HEK293 (cell line): ENCODE measurements at regions not wholly inside any gene's neighbourhood (a gene's known extent, or its start where the extent isn't known, plus 50 kb on each side); places are given as distances from the start of the nearest gene placed in this dataset.

Source experiments
- CTCF ChIA-PET: fragments of 350-600 bp; formaldehyde crosslinking; extraction: SDS; loops from one replicate; lab custom pipeline; 2021; ENCODE audit warnings: antibody characterized with exemption; lab: Yijun Ruan, JAX
- POLR2A ChIA-PET: fragments of 300-600 bp; formaldehyde crosslinking; extraction: SDS; loops from one replicate; lab custom pipeline; 2020; ENCODE audit warnings: antibody characterized with exemption, inconsistent platforms; lab: Yijun Ruan, JAX
- H3K27ac ChIP-seq: fragments of 200-500 bp; sonication (Bioruptor generic); 2 replicates; pipeline ENCODE4 v1.5.1; 2014; ENCODE audit warnings: low read depth, low read length, control low read depth, inconsistent platforms; ENCODE audit errors: extremely low read depth
- H3K36me3 ChIP-seq, 2 experiments: fragments of 200-500 bp in 1 of 2; sonication (Bioruptor generic) in 1 of 2; 1 replicate in 1 of 2; 2 replicates in 1 of 2; pipeline ENCODE4 v1.5.1; 2014 to 2017; ENCODE audit warnings: inconsistent platforms in 2 of 2, low read length in 2 of 2; ENCODE audit not compliant: control insufficient read depth in 2 of 2, insufficient read depth in 1 of 2
- H3K4me1 ChIP-seq: fragments of 200-500 bp; sonication (Bioruptor generic); 2 replicates; pipeline ENCODE4 v1.5.1; 2014; ENCODE audit warnings: mild to moderate bottlenecking, low read length, inconsistent platforms; ENCODE audit not compliant: control insufficient read depth, insufficient read depth
- H3K4me3 ChIP-seq: 2 replicates; pipeline ENCODE4 v1.5.1; 2011; ENCODE audit warnings: low read depth, mild to moderate bottlenecking, control low read depth, low read length, moderate library complexity
- H3K9me3 ChIP-seq: fragments of 200-500 bp; sonication (Bioruptor generic); 2 replicates; pipeline ENCODE4 v1.5.1; 2014; ENCODE audit warnings: low read depth, low read length, inconsistent platforms; ENCODE audit not compliant: control insufficient read depth, insufficient read depth
- GLIS2 ChIP-seq: fragments of 450-650 bp; formaldehyde crosslinking; IDR thresholded peaks from 2 replicates; pipeline ENCODE4 v1.5.1; 2016; ENCODE audit warnings: missing biosample characterization, missing genetic modification characterization
- IKZF3 ChIP-seq: fragments of 450-650 bp; IDR thresholded peaks from 2 replicates; pipeline ENCODE4 v1.5.0; 2018; ENCODE audit warnings: missing biosample characterization, mild to moderate bottlenecking, missing genetic modification characterization, moderate library complexity
- ZBTB20 ChIP-seq: fragments of 450-650 bp; formaldehyde crosslinking; IDR thresholded peaks from 2 replicates; pipeline ENCODE4 v1.5.1; 2016; ENCODE audit warnings: missing biosample characterization, missing genetic modification characterization
- ZBTB48 ChIP-seq: fragments of 450-650 bp; formaldehyde crosslinking; IDR thresholded peaks from 2 replicates; pipeline ENCODE4 v1.5.1; 2016; ENCODE audit warnings: missing biosample characterization, missing genetic modification characterization
- ZBTB7A ChIP-seq: fragments of 450-650 bp; formaldehyde crosslinking; IDR thresholded peaks from 2 replicates; pipeline ENCODE4 v1.5.1; 2016; ENCODE audit warnings: low read depth, missing biosample characterization, missing genetic modification characterization
- ZIC2 ChIP-seq: fragments of 450-650 bp; formaldehyde crosslinking; IDR thresholded peaks from 2 replicates; pipeline ENCODE4 v1.5.1; 2016; ENCODE audit warnings: missing biosample characterization, missing genetic modification characterization
- ZNF10 ChIP-seq: fragments of 450-650 bp; formaldehyde crosslinking; IDR thresholded peaks from 2 replicates; pipeline ENCODE4 v1.5.1; 2017; ENCODE audit warnings: missing biosample characterization, missing genetic modification characterization
- ZNF16 ChIP-seq: fragments of 450-650 bp; formaldehyde crosslinking; IDR thresholded peaks from 2 replicates; pipeline ENCODE4 v1.5.1; 2016; ENCODE audit warnings: low read depth, missing biosample characterization, missing genetic modification characterization
- ZNF169 ChIP-seq: fragments of 450-650 bp; formaldehyde crosslinking; IDR thresholded peaks from 2 replicates; pipeline ENCODE4 v1.5.1; 2016; ENCODE audit warnings: missing biosample characterization, missing genetic modification characterization
- ZNF311 ChIP-seq: fragments of 450-650 bp; formaldehyde crosslinking; IDR thresholded peaks from 2 replicates; pipeline ENCODE4 v1.5.1; 2017; ENCODE audit warnings: missing biosample characterization, missing genetic modification characterization, borderline replicate concordance
- ZNF341 ChIP-seq: fragments of 450-650 bp; formaldehyde crosslinking; IDR thresholded peaks from 2 replicates; pipeline ENCODE4; 2016; ENCODE audit warnings: low read depth, missing biosample characterization, missing genetic modification characterization
- ZNF354C ChIP-seq: fragments of 450-650 bp; formaldehyde crosslinking; IDR thresholded peaks from 2 replicates; pipeline ENCODE4 v1.5.1; 2016; ENCODE audit warnings: missing biosample characterization, missing genetic modification characterization, low read depth, borderline replicate concordance
- ZNF362 ChIP-seq: fragments of 450-650 bp; formaldehyde crosslinking; IDR thresholded peaks from 2 replicates; pipeline ENCODE4 v1.5.1; 2016; ENCODE audit warnings: missing biosample characterization, missing genetic modification characterization
- ZNF423 ChIP-seq: fragments of 450-650 bp; formaldehyde crosslinking; IDR thresholded peaks from 2 replicates; pipeline ENCODE4 v1.5.1; 2016; ENCODE audit warnings: missing biosample characterization, missing genetic modification characterization
- ZNF488 ChIP-seq: fragments of 450-650 bp; formaldehyde crosslinking; IDR thresholded peaks from 2 replicates; pipeline ENCODE4 v1.5.1; 2016; ENCODE audit warnings: missing biosample characterization, missing genetic modification characterization
- ZNF530 ChIP-seq: fragments of 450-650 bp; formaldehyde crosslinking; IDR thresholded peaks from 2 replicates; pipeline ENCODE4 v1.5.1; 2016; ENCODE audit warnings: low read depth, missing biosample characterization, missing genetic modification characterization
- ZNF555 ChIP-seq: fragments of 450-650 bp; formaldehyde crosslinking; conservative IDR thresholded peaks from 2 replicates; pipeline ENCODE4 v1.5.1; 2017; ENCODE audit warnings: missing biosample characterization, mild to moderate bottlenecking, missing genetic modification characterization, inconsistent platforms
- ZNF600 ChIP-seq: fragments of 450-650 bp; formaldehyde crosslinking; IDR thresholded peaks from 2 replicates; pipeline ENCODE4 v1.5.1; 2016; ENCODE audit warnings: missing biosample characterization, missing genetic modification characterization
- ZSCAN4 ChIP-seq: fragments of 450-650 bp; formaldehyde crosslinking; IDR thresholded peaks from 2 replicates; pipeline ENCODE4 v1.5.1; 2017; ENCODE audit warnings: missing biosample characterization, missing genetic modification characterization

GRCh38 chr12:124501827-124502226, 65.6 kb downstream of the NCOR2 start:
- POLR2A ChIA-PET, result interaction anchor here (1.2 kb wide), 1 partner anchor 17 kb away, joined by 6 read pairs; no protein-coding TSS in a partner anchor
- no peak overlapping the region for H3K27ac ChIP-seq
- H3K4me1 ChIP-seq, result peaks cover 3% of the 10 kb centered on the region
- no peak overlapping the region for H3K4me3 ChIP-seq
- no peaks in the 10 kb centered on the region for H3K9me3 ChIP-seq
- CTCF ChIA-PET, result interaction anchor here (0.6 to 1.4 kb wide), 3 partner anchors 10 to 95 kb away, joined by 3 to 5 read pairs (median 3); no protein-coding TSS in a partner anchor
- peaks cover 0 to 3% of the 10 kb centered on the region in 2 experiments; a peak in 1 of 3 replicates for H3K36me3 ChIP-seq
- no peak for TF ChIP-seq ZNF311 (tag by site-specific recombination)
- TF ChIP-seq ZBTB7A (tag by site-specific recombination), result no peak
- no peak for TF ChIP-seq ZNF488 (tag by site-specific recombination)
- TF ChIP-seq ZNF341 (tag by site-specific recombination), result peak; percentile 24; the same call in 1 of the 2 replicates

DNA sequence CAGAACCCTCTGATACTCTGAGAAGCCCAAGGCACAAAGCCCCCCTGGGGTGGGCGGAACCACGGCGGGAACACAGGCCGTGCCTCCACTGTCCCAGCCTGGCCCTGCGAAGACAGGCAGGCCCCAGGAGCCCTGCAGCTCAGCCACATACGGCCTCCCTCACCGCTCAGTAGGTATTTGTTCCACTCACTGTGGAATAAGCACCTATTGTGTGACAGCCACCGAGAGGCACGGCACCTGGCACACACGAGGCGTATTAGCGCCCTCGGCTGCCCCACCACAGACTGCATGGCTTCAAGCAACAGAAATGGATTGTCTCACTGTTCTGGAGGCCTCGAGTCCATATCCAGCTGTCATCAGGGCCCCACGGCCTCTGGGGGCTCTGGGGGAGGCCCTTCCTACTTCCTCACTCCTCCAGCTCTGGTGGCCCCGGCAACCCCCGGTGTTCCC, 66.3 kb downstream of the NCOR2 start:
- ChIA-PET POLR2A (interaction anchor here (1.2 to 1.9 kb wide), 2 partner anchors 18 kb away, joined by 4 to 6 read pairs; no protein-coding TSS in a partner anchor), CTCF (interaction anchor here (0.6 to 1.0 kb wide), 3 partner anchors 13 to 465 kb away, joined by 3 to 4 read pairs (median 3); no protein-coding TSS in a partner anchor)
- Histone ChIP-seq H3K36me3 (peaks cover 0 to 3% of the 10 kb centered on the region in 2 experiments; a peak in 1 of 3 replicates), H3K4me1 (peaks cover 2% of the 10 kb centered on the region; the same call in 1 of the 2 replicates), H3K4me3 (no peak overlapping the region), H3K9me3 (no peaks in the 10 kb centered on the region), H3K27ac (no peak overlapping the region)
- TF ChIP-seq ZSCAN4, result 0 out of 2 replicates have a peak, but pooled peaks have one; percentile 16
- TF ChIP-seq ZNF555 (tag by site-specific recombination), result no peak
- peak; percentile 91 for TF ChIP-seq ZNF600
- 0 out of 2 replicates have a peak, but pooled peaks have one; percentile 11 for TF ChIP-seq GLIS2 (tag by site-specific recombination)
- no peak for TF ChIP-seq ZNF16

- H3K36me3 ChIP-seq, result peaks cover 0 to 8% of the 10 kb centered on the region in 2 experiments; a peak in 1 of 3 replicates
- peaks cover 2% of the 10 kb centered on the region; the same call in 1 of the 2 replicates for H3K4me1 ChIP-seq
- TF ChIP-seq ZNF530, result no peak
- TF ChIP-seq ZNF169 (tag by site-specific recombination), result no peak
- no peak for TF ChIP-seq IKZF3 (tag by site-specific recombination)
- TF ChIP-seq ZNF423 (tag by site-specific recombination), result no peak
- no peak for TF ChIP-seq ZNF10
- TF ChIP-seq ZIC2 (tag by site-specific recombination), result peak; percentile 96
- TF ChIP-seq ZBTB48 (tag by site-specific recombination), result peak; percentile 17; the same call in 1 of the 2 replicates
- no peak for TF ChIP-seq ZNF354C
- peak; percentile 77; the same call in 1 of the 2 replicates for TF ChIP-seq ZBTB20 (tag by site-specific recombination)
- no peak for TF ChIP-seq ZNF362 (tag by site-specific recombination)
- ChIA-PET POLR2A (interaction anchor here (1.9 kb wide), 1 partner anchor 19 kb away, joined by 4 read pairs; no protein-coding TSS in a partner anchor), CTCF (interaction anchor here (1.0 kb wide), 3 partner anchors 8 to 464 kb away, joined by 3 to 4 read pairs (median 3); no protein-coding TSS in a partner anchor)
- H3K4me3 ChIP-seq, result no peak overlapping the region
- no peak overlapping the region for H3K27ac ChIP-seq
- H3K9me3 ChIP-seq, result no peaks in the 10 kb centered on the region
Observed at GRCh38 chr12:124499898-124500244, 67.5 kb downstream of the NCOR2 start.
